NCI-H2196 treated with DMSO at 0.1 percent for 48 hours (cell line): ENCODE measurements at regions not wholly inside any gene's neighbourhood (a gene's known extent, or its start where the extent isn't known, plus 50 kb on each side); places are given as distances from the start of the nearest gene placed in this dataset.

Experiments used
- DNase-seq: peaks from one replicate; lab custom pipeline; 2025; ENCODE audit not compliant: unreplicated experiment; lab: John Stamatoyannopoulos, UW

- no peak for DNase-seq
Observed at GRCh38 chr21:24050231-24050630, 1557.0 kb downstream of the MRPL39 start.

GRCh38 chr21:24046829-24047443, 1560.3 kb downstream of the MRPL39 start:
- DNase-seq = no peak

GRCh38 chr21:24045775-24046215, 1561.5 kb downstream of the MRPL39 start:
- DNase-seq = no peak

- DNase-seq = no peak
Observed at GRCh38 chr21:24045373-24045772, 1561.9 kb downstream of the MRPL39 start.

- DNase-seq = no peak
Observed at GRCh38 chr21:24042687-24043086, 1564.6 kb downstream of the MRPL39 start.

GRCh38 chr21:24032709-24033232, 1574.5 kb downstream of the MRPL39 start:
- DNase-seq = no peak

GRCh38 chr21:24027396-24027795, 1579.9 kb downstream of the MRPL39 start:
- no peak for DNase-seq

GRCh38 chr21:24025101-24025500, 1582.2 kb downstream of the MRPL39 start:
- no peak for DNase-seq

- DNase-seq = no peak
Observed at GRCh38 chr21:24023936-24024335, 1583.3 kb downstream of the MRPL39 start.

GRCh38 chr21:24023402-24023801, 1583.9 kb downstream of the MRPL39 start:
- DNase-seq = no peak

- DNase-seq = no peak
Observed at GRCh38 chr21:24014381-24014780, 1592.9 kb downstream of the MRPL39 start.

GRCh38 chr21:24011087-24011486, 1596.2 kb downstream of the MRPL39 start:
- DNase-seq = no peak

GRCh38 chr21:24007592-24007991, 1599.7 kb downstream of the MRPL39 start:
- DNase-seq = no peak

GRCh38 chr21:23986987-23987386, 1620.3 kb downstream of the MRPL39 start:
- no peak for DNase-seq

- no peak for DNase-seq
Observed at GRCh38 chr21:23986214-23986613, 1621.1 kb downstream of the MRPL39 start.

GRCh38 chr21:23982546-23982945, 1624.7 kb downstream of the MRPL39 start:
- no peak for DNase-seq

GRCh38 chr21:23977971-23978370, 1629.3 kb downstream of the MRPL39 start:
- DNase-seq = no peak

GRCh38 chr21:23968722-23969647, 1638.3 kb downstream of the MRPL39 start:
- no peak for DNase-seq

GRCh38 chr21:23968008-23968407, 1639.3 kb downstream of the MRPL39 start:
- no peak for DNase-seq

- no peak for DNase-seq
Observed at GRCh38 chr21:23963454-23963853, 1643.8 kb downstream of the MRPL39 start.

GRCh38 chr21:23960769-23961168, 1646.5 kb downstream of the MRPL39 start:
- no peak for DNase-seq
